Putamen (tissue), 1 donor: ENCODE measurements at regions not wholly inside any gene's neighbourhood (a gene's known extent, or its start where the extent isn't known, plus 50 kb on each side); places are given as distances from the start of the nearest gene placed in this dataset.
"Not testable (repeated sequence)": the region's sequence is repeated elsewhere in the genome, so short reads cannot be mapped to it uniquely, and the experiment has no call there.

Experiments used
- DNase-seq: peaks from one replicate; pipeline ENCODE4 v3.0.0-alpha.2; 2016; ENCODE audit warnings: low spot score

GRCh38 chr6:58090067-58090466, 772.6 kb downstream of the PRIM2 start:
- DNase-seq: not testable (repeated sequence)

DNA sequence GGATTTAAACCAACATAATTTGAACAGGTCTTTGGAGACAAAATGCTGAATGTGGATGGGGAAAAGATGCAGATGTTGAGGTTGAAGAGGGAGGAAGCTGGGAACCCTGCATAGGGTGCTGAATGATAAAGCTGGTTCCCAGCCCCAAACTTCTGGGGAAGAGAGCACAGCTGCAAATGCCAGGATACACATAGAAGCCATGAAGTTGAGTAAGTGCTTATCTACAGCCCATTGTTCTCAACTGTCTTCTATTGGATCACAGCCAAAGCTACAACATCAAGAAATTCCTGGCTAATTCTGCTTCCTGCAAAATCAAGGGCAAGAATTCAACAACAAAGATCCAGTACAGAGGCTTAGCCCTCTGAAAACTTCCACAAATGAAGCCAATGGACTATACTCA, 779.8 kb downstream of the PRIM2 start:
- not testable (repeated sequence) for DNase-seq

DNA sequence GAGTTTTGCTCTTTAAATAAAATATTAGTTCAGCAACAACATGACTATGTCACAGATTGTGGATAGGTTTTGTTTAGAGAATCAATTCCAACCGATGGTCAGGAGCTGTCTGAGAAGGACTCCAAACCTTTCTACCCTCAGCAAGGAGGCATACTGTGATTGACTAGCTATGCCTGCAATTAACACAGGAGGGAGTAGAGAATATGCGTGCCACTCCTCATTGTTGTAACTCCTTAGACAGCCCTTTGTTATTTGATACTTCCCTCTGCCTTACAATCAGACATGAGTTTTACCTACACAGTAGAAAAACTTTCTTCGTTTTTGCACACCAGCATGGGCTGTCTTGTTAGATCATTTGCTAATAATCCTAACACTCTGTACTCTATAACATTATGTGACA, 796.5 kb downstream of the PRIM2 start:
- no peak for DNase-seq

- DNase-seq: not testable (repeated sequence)
Observed at GRCh38 chr6:58117162-58117561, 799.7 kb downstream of the PRIM2 start.

DNA sequence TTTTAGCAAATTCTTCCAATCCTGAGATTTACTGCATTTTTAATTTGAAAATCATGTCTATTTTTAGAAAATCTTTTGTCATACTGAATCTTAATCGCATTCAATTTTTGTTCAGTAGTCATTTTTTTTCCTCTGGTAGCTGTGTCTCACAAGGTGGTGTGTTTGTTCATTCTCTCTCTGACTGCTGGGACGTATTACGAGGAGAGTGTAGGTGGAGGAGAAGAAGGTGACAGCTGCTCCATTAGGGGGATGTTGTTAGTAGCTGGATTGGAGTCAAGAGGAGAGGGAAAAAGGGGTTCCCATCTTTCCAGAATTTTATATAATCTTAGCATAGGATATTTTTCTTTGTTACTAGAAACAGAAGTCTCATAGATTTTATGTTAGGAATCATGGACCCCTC, 804.2 kb downstream of the PRIM2 start:
- peak; percentile 64 for DNase-seq

- DNase-seq: peak; percentile 1
Observed at GRCh38 chr6:58123770-58124169, 806.3 kb downstream of the PRIM2 start.

- not testable (repeated sequence) for DNase-seq
Observed at GRCh38 chr6:58128549-58128948, 811.1 kb downstream of the PRIM2 start.

DNA sequence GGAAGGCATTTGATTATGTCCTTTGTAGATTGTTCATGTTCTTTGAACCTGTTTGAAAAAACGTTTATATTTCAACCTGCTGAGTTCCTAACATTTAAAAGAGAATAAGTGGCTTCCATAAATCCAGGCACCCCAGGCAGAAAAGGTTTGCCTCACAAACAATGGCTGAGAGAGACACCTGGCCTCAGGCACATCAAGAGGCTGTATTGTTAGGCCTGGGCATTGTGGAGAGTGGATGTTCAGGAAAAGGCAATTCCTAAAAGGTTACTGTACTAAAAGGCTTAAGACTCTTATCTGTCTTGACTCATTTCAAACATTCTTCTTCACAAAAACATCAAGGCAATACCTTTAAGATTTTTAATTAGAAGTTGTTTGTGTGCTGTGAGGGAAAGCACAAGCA, 811.7 kb downstream of the PRIM2 start:
- DNase-seq: not testable (repeated sequence)

DNA sequence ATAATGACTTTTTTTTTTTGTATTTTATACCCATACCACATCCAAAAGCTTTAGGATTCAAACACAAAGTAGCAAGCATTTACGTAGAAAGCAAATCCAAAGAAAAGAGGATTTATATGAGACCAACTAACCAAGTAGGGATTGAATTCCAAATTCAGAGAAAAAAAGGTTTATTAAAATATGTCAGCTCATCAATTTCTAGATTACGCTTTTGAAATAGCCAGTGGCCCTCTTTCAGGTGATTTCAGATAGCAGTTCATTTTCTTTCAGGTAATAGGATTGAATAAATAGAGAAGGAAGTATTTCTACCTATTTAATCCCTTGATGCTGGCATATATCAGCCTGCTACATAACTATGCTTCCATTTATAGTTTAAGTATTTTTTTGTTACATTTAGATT, 822.3 kb downstream of the PRIM2 start:
- DNase-seq: not testable (repeated sequence)

- not testable (repeated sequence) for DNase-seq
Observed at GRCh38 chr6:58171025-58171424, 853.6 kb downstream of the PRIM2 start.

- DNase-seq: not testable (repeated sequence)
Observed at GRCh38 chr6:58181557-58182065, 864.2 kb downstream of the PRIM2 start.

DNA sequence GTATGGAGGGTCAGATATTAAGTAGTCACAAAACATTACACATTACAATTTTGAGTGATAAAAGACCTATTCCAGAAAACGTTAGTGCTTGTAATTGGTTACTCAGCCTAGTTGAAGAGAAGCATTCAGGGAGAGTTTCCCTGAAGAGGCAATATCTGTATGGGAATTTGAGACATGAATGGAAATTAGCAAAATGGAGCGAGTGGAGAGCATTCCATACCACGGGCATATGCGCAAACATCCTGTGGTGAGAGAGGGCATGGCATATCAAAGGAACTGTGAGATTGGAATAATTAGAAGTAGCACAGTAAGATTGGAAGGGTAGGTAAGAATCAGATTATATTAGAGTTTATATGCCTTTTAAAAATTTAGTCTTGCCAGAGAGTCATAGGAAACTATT, 867.9 kb downstream of the PRIM2 start:
- not testable (repeated sequence) for DNase-seq

DNA sequence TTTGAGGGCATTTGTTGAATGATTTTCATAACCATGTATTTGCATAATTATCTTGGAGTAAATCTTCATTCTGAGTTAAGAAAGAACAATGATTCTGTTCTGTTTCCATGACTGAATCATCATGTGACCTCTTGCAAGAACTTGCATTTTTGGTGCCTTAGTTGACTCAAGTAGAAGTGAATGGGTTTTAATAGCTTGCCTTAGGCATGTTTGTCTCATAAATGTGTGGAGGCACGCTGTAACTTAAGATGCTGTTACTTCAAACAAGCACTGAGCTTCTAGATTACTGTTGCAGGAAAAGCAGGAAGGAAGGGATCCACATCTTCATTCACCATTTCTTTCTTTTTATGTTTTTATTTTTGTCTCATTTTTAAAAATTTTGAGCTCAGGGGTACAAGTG, 875.8 kb downstream of the PRIM2 start:
- not testable (repeated sequence) for DNase-seq

DNA sequence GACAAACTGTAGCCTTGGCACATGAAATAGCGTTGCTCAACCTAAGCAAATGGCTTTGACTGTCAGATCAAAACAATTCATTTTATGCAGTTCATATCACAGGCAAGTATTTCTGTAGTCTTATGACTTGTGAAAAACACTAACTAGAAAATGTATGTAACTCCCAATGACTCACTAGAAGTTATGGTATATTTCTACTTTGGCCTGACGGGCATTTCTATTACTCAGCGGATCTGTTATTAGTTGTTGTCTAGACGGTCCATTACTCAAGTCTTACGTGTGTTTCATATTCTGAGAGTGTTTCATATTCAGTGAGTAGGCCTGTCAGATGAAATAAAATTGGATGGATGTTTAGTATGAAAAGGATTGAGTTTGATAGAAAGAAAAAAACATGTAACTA, 880.9 kb downstream of the PRIM2 start:
- DNase-seq: no peak

GRCh38 chr6:58237124-58237523, 919.7 kb downstream of the PRIM2 start:
- DNase-seq: not testable (repeated sequence)

DNA sequence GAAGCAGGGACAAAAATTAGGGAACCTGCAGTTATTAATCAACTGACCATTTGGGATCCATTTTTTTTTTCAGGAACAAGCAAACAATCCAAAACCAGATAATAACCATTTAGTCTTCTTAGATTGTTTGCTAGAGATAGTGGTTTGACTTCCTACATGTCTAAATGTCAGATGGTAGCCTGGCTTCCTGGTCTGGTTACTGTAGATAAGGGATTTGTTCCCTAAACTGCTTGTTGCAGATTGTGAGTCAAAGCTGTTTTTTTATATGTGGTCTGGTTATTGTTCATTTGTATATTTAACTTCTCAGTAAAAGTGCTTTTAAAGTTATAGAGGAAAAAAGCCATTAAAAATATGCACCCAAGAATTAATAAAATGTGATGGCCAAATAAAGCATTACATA, 921.0 kb downstream of the PRIM2 start:
- DNase-seq: not testable (repeated sequence)

DNA sequence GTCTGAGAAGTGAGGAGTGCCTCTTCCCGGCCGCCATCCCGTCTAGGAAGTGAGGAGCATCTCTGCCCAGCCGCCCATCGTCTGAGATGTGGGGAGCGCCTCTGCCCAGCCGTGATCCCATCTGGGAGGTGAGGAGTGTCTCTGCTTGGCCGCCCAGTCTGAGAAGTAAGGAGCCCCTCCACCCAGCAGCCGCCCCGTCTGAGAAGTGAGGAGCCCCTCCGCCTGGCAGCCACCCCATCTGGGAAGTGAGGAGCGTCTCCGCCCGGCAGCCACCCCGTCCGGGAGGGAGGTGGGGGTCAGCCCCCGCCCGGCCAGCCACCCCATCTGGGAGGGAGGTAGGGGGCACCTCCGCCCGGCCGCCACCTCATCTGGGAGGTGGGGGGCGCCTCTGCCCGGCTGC, 940.2 kb downstream of the PRIM2 start:
- DNase-seq: not testable (repeated sequence)

DNA sequence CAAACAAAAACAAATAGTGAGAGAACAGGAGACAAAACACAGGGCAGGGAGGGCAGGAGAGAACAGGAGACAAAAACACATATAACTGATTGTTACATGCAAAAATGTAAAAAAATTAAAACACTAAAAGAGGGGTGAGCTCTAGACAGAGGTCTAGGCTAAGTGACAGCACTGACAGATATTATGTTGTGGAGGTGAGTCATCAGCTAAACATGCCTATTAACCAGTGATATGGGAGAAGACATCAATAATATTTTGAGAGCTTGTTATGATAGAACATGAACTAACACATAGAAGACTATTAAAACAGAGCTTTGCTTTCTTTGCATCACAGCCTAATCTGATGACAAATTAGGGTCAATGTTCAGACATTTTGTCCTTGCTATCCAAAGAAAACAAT, 972.7 kb downstream of the PRIM2 start:
- DNase-seq: no peak

GRCh38 chr6:58291319-58291718, 973.9 kb downstream of the PRIM2 start:
- DNase-seq: not testable (repeated sequence)

- not testable (repeated sequence) for DNase-seq
Observed at GRCh38 chr6:58307901-58308300, 990.5 kb downstream of the PRIM2 start.

GRCh38 chr6:58332108-58332507, 1014.7 kb downstream of the PRIM2 start:
- DNase-seq: not testable (repeated sequence)

DNA sequence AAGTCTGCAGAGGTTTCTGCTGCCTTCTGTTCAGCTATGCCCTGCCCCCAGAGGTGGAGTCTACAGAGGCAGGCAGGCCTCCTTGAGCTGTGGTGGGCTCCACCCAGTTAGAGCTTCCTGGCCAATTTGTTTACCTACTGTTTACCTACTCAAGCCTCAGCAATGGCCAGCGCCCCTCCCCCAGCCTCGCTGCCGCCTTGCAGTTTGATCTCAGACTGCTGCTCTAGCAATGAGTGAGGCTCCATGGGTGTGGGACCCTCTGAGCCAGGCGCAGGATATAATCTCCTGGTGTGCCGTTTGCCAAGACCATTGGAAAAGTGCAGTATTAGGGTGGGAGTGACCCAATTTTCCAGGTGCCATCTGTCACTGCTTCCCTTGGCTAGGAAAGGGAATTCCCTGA, 1024.9 kb downstream of the PRIM2 start:
- not testable (repeated sequence) for DNase-seq

DNA sequence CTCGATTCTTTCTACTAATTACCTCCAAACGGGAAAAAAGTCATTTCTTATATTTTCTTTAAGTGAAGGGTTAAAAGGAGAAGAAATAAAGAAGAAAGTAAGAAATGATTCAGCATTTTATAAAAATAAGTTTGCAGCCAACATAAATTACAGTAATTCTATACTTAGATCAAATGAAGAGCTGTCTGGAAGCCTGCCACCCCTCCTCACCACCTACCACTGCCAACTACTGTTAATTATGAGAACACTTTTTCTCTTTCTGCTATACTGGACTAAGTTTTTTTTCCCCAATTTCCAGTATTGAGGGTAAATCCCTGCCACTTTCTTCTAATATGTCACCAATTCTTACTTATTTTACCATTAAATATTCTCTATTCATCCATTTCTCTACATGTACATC, 1030.1 kb downstream of the PRIM2 start:
- DNase-seq: peak; percentile 45

DNA sequence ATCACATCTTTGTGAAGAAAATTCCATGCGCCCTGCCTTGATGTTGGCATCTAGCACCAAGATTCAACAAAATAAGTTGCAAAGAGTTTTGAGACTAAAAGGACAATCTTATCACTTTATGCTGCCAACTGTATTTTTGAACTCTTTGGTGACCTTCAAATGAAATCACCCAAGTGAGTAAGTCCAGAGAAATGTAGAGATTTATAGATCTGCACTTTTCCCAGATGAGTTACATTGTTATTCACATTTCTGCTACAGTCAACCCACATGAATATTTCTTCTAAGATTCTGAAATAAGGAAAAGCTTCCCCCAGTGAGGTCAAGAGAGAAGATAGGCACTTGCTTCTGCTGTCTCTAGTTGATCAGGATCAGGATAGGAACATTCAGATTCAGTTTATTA, 1034.2 kb downstream of the PRIM2 start:
- not testable (repeated sequence) for DNase-seq

DNA sequence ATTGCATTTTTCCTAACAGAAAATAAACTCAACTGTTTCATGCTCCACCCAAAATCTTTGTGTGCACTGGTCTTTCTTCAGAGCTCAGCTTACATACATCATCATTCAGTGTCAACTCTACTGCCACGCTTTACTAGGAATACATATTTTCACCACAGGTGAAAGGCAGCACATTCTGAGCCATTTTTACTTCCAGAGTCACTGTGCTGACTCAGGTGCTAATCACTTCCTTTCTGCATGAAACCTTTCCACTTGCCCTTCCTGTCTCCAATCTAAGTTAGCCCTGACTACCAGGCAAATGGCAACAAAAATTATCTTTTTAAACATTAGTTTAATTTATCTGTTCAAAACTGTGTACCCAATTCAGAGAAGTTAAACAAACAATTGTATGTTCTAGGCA, 1041.0 kb downstream of the PRIM2 start:
- not testable (repeated sequence) for DNase-seq
